ENCODE measurements at regions not wholly inside any gene's neighbourhood (a gene's known extent, or its start where the extent isn't known, plus 50 kb on each side); places are given as distances from the start of the nearest gene placed in this dataset.

- DNase-seq (ENCODE audit: low spot score): no peak
These were observed 142.5 kb upstream of the RTL1 start for GRCh38 chr14:101046071-101046470.

- no peak for DNase-seq (ENCODE audit: low spot score)
These were observed 143.8 kb upstream of the RTL1 start for GRCh38 chr14:101047326-101047725.

GRCh38 chr14:101048766-101049165, 145.2 kb upstream of the RTL1 start:
- DNase-seq (ENCODE audit: low spot score): no peak

GRCh38 chr14:101049511-101049910, 146.0 kb upstream of the RTL1 start:
- DNase-seq (ENCODE audit: low spot score): no peak

GRCh38 chr14:101049942-101050341, 146.4 kb upstream of the RTL1 start:
- no peak for DNase-seq (ENCODE audit: low spot score)

- DNase-seq (ENCODE audit: low spot score): no peak
These were observed 147.5 kb upstream of the RTL1 start for GRCh38 chr14:101050901-101051490.

GRCh38 chr14:101054671-101055070, 151.1 kb upstream of the RTL1 start:
- no peak for DNase-seq (ENCODE audit: low spot score)

GRCh38 chr14:101055106-101055662, 151.7 kb upstream of the RTL1 start:
- no peak for DNase-seq (ENCODE audit: low spot score)

- no peak for DNase-seq (ENCODE audit: low spot score)
These were observed 152.4 kb upstream of the RTL1 start for GRCh38 chr14:101055776-101056374.

- no peak for DNase-seq (ENCODE audit: low spot score)
These were observed 152.9 kb upstream of the RTL1 start for GRCh38 chr14:101056446-101056845.

- no peak for DNase-seq (ENCODE audit: low spot score)
These were observed 153.9 kb upstream of the RTL1 start for GRCh38 chr14:101057394-101057793.

- DNase-seq (ENCODE audit: low spot score): no peak
These were observed 155.0 kb upstream of the RTL1 start for GRCh38 chr14:101058571-101058970.

- no peak for DNase-seq (ENCODE audit: low spot score)
These were observed 156.7 kb upstream of the RTL1 start for GRCh38 chr14:101060171-101060601.

GRCh38 chr14:101061411-101062064, 158.0 kb upstream of the RTL1 start:
- DNase-seq (ENCODE audit: low spot score): no peak

GRCh38 chr14:101062065-101062450, 158.5 kb upstream of the RTL1 start:
- DNase-seq (ENCODE audit: low spot score): no peak

- no peak for DNase-seq (ENCODE audit: low spot score)
These were observed 159.1 kb upstream of the RTL1 start for GRCh38 chr14:101062601-101063000.

GRCh38 chr14:101063121-101063520, 159.6 kb upstream of the RTL1 start:
- DNase-seq (ENCODE audit: low spot score): no peak

GRCh38 chr14:101064121-101064661, 160.7 kb upstream of the RTL1 start:
- no peak for DNase-seq (ENCODE audit: low spot score)

GRCh38 chr14:101064718-101065117, 161.2 kb upstream of the RTL1 start:
- DNase-seq (ENCODE audit: low spot score): no peak

GRCh38 chr14:101065246-101065645, 161.7 kb upstream of the RTL1 start:
- no peak for DNase-seq (ENCODE audit: low spot score)

- no peak for DNase-seq (ENCODE audit: low spot score)
These were observed 162.5 kb upstream of the RTL1 start for GRCh38 chr14:101065696-101066694.
